ENCODE measurements at regions not wholly inside any gene's neighbourhood (a gene's known extent, or its start where the extent isn't known, plus 50 kb on each side); places are given as distances from the start of the nearest gene placed in this dataset.
"Not testable (repeated sequence)": the region's sequence is repeated elsewhere in the genome, so short reads cannot be mapped to it uniquely, and the experiment has no call there.

- in situ Hi-C loops (cut with HindIII; ENCODE audit: low pct_ligation_motif_present, low pct_unique_long_range_greater_than_20kb, low sequenced_read_pairs): no loop called here
- no peak for DNase-seq
Measured at GRCh38 chr4:132694775-132695174, 454.3 kb upstream of the PCDH10 start.

- not testable (repeated sequence) for DNase-seq
Measured at GRCh38 chr4:132697505-132697904, 451.6 kb upstream of the PCDH10 start.

GRCh38 chr4:132707955-132708354 lies 441.1 kb upstream of the PCDH10 start:
- no peak for DNase-seq
- in situ Hi-C loops (cut with HindIII; ENCODE audit: low pct_ligation_motif_present, low pct_unique_long_range_greater_than_20kb, low sequenced_read_pairs): no loop called here

More at GRCh38 chr4:132697505-132697904, 451.6 kb upstream of the PCDH10 start:
- in situ Hi-C loops (cut with HindIII; ENCODE audit: low pct_ligation_motif_present, low pct_unique_long_range_greater_than_20kb, low sequenced_read_pairs): not testable (repeated sequence)

- in situ Hi-C loops (cut with HindIII; ENCODE audit: low pct_ligation_motif_present, low pct_unique_long_range_greater_than_20kb, low sequenced_read_pairs): no loop called here
- peak; percentile 19 for DNase-seq
Measured at GRCh38 chr4:132709056-132709455, 440.0 kb upstream of the PCDH10 start.

GRCh38 chr4:132710971-132711370 lies 438.1 kb upstream of the PCDH10 start:
- in situ Hi-C loops (cut with HindIII; ENCODE audit: low pct_ligation_motif_present, low pct_unique_long_range_greater_than_20kb, low sequenced_read_pairs): no loop called here
- no peak for DNase-seq

- no peak for DNase-seq
- in situ Hi-C loops (cut with HindIII; ENCODE audit: low pct_ligation_motif_present, low pct_unique_long_range_greater_than_20kb, low sequenced_read_pairs): no loop called here
Measured at GRCh38 chr4:132737344-132737743, 411.8 kb upstream of the PCDH10 start.

- no peak for DNase-seq
- in situ Hi-C loops (cut with HindIII; ENCODE audit: low pct_ligation_motif_present, low pct_unique_long_range_greater_than_20kb, low sequenced_read_pairs): no loop called here
Measured at GRCh38 chr4:132759199-132759780, 389.8 kb upstream of the PCDH10 start.

GRCh38 chr4:132763465-132763864 lies 385.6 kb upstream of the PCDH10 start:
- DNase-seq: no peak
- in situ Hi-C loops (cut with HindIII; ENCODE audit: low pct_ligation_motif_present, low pct_unique_long_range_greater_than_20kb, low sequenced_read_pairs): no loop called here

- in situ Hi-C loops (cut with HindIII; ENCODE audit: low pct_ligation_motif_present, low pct_unique_long_range_greater_than_20kb, low sequenced_read_pairs): no loop called here
- DNase-seq: no peak
Measured at GRCh38 chr4:132767901-132768300, 381.2 kb upstream of the PCDH10 start.

GRCh38 chr4:132770776-132771175 lies 378.3 kb upstream of the PCDH10 start:
- no peak for DNase-seq
- in situ Hi-C loops (cut with HindIII; ENCODE audit: low pct_ligation_motif_present, low pct_unique_long_range_greater_than_20kb, low sequenced_read_pairs): no loop called here

GRCh38 chr4:132792310-132792709 lies 356.8 kb upstream of the PCDH10 start:
- in situ Hi-C loops (cut with HindIII; ENCODE audit: low pct_ligation_motif_present, low pct_unique_long_range_greater_than_20kb, low sequenced_read_pairs): no loop called here
- no peak for DNase-seq

- no peak for DNase-seq
- in situ Hi-C loops (cut with HindIII; ENCODE audit: low pct_ligation_motif_present, low pct_unique_long_range_greater_than_20kb, low sequenced_read_pairs): no loop called here
Measured at GRCh38 chr4:132797856-132798255, 351.2 kb upstream of the PCDH10 start.

GRCh38 chr4:132809298-132810032 lies 339.6 kb upstream of the PCDH10 start:
- in situ Hi-C loops (cut with HindIII; ENCODE audit: low pct_ligation_motif_present, low pct_unique_long_range_greater_than_20kb, low sequenced_read_pairs): no loop called here

GRCh38 chr4:132813061-132813460 lies 336.0 kb upstream of the PCDH10 start:
- DNase-seq; in situ Hi-C loops (cut with HindIII; ENCODE audit: low pct_ligation_motif_present, low pct_unique_long_range_greater_than_20kb, low sequenced_read_pairs): not testable (repeated sequence)

More at GRCh38 chr4:132809298-132810032, 339.6 kb upstream of the PCDH10 start:
- DNase-seq: no peak

- in situ Hi-C loops (cut with HindIII; ENCODE audit: low pct_ligation_motif_present, low pct_unique_long_range_greater_than_20kb, low sequenced_read_pairs): no loop called here
- no peak for DNase-seq
Measured at GRCh38 chr4:132818091-132818490, 331.0 kb upstream of the PCDH10 start.

GRCh38 chr4:132823419-132823818 lies 325.7 kb upstream of the PCDH10 start:
- no peak for DNase-seq
- in situ Hi-C loops (cut with HindIII; ENCODE audit: low pct_ligation_motif_present, low pct_unique_long_range_greater_than_20kb, low sequenced_read_pairs): no loop called here

- in situ Hi-C loops (cut with HindIII; ENCODE audit: low pct_ligation_motif_present, low pct_unique_long_range_greater_than_20kb, low sequenced_read_pairs): no loop called here
Measured at GRCh38 chr4:132824761-132825160, 324.3 kb upstream of the PCDH10 start.

GRCh38 chr4:132827522-132827921 lies 321.6 kb upstream of the PCDH10 start:
- no peak for DNase-seq
- in situ Hi-C loops (cut with HindIII; ENCODE audit: low pct_ligation_motif_present, low pct_unique_long_range_greater_than_20kb, low sequenced_read_pairs): no loop called here

More at GRCh38 chr4:132824761-132825160, 324.3 kb upstream of the PCDH10 start:
- no peak for DNase-seq

GRCh38 chr4:132838244-132838643 lies 310.9 kb upstream of the PCDH10 start:
- in situ Hi-C loops (cut with HindIII; ENCODE audit: low pct_ligation_motif_present, low pct_unique_long_range_greater_than_20kb, low sequenced_read_pairs): no loop called here
- no peak for DNase-seq

GRCh38 chr4:132839070-132839469 lies 310.0 kb upstream of the PCDH10 start:
- in situ Hi-C loops (cut with HindIII; ENCODE audit: low pct_ligation_motif_present, low pct_unique_long_range_greater_than_20kb, low sequenced_read_pairs): no loop called here
- DNase-seq: no peak

All from ACHN (cell line).